ENCODE measurements at regions not wholly inside any gene's neighbourhood (a gene's known extent, or its start where the extent isn't known, plus 50 kb on each side); places are given as distances from the start of the nearest gene placed in this dataset.
"Not testable (repeated sequence)": the region's sequence is repeated elsewhere in the genome, so short reads cannot be mapped to it uniquely, and the experiment has no call there.

DNA sequence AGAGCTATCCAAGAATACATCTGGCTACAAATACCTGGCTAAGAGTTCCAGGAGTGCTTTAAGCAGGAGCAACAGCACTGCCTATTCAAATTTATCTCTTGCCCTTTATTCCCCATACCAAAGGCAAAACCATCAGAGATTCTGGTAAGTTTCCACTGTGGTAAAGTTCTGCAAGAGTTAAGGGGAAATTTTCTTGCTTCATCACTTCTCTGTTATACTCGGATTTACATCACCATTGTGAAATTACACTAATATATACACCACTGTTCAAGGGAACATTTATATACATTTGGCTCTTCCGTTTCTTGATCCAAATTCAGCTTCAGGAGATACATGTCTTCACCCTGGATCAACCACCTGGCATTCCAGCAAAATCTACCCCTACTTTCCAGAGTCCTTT lies 70.8 kb upstream of the PTPN13 start:
- in situ Hi-C loops (cut with MboI) (loop anchor here (25.0 kb wide), 1 partner anchor 589 kb away; no protein-coding TSS in a partner anchor), intact Hi-C loops (cut with micrococcal nuclease) (no loop called here)
- no peaks in the 10 kb centered on the region for H4K20me1 ChIP-seq (replicated peaks; ENCODE audit: control insufficient read depth, insufficient read depth, low read length)
- no peak overlapping the region for H3K4me3 ChIP-seq
- H3K4me2 ChIP-seq (ENCODE audit: insufficient read depth, low read length) = no peak overlapping the region
- ChIA-PET CTCF (ENCODE audit: low intra/inter-chr PET ratio) (interaction anchor here (0.6 kb wide), 1 partner anchor 373 kb away, joined by 3 read pairs; no protein-coding TSS in a partner anchor), POLR2A (interaction anchor here (1.0 kb wide), 1 partner anchor 13 kb away, joined by 3 read pairs; no protein-coding TSS in a partner anchor)
- no peaks in the 10 kb centered on the region for H3K27me3 ChIP-seq (ENCODE audit: control insufficient read depth in 2 of 2, insufficient read depth in 2 of 2, low read length in 2 of 2)
- BruUV-seq (replicated peaks) = no TSS peak
- no peak overlapping the region for H3K27ac ChIP-seq (ENCODE audit: extremely low read depth, low read depth, low read length)
- no peaks in the 10 kb centered on the region for H3K9me3 ChIP-seq (replicated peaks; ENCODE audit: control insufficient read depth, insufficient read depth, low read depth, low read length)
- TF ChIP-seq L3MBTL2 (IDR thresholded peaks at IDR 0.05) (no peak), ZBED1 (IDR thresholded peaks at IDR 0.05) (no peak), TGIF2 (CRISPR knock-in tag; IDR thresholded peaks at IDR 0.05) (no peak), MYBL2 (IDR thresholded peaks at IDR 0.05; ENCODE audit: low read depth) (no peak), MYBL2 (CRISPR knock-in tag; IDR thresholded peaks at IDR 0.05; ENCODE audit: borderline replicate concordance) (no peak), ZBTB5 (IDR thresholded peaks at IDR 0.05) (no peak), NFXL1 (CRISPR knock-in tag; IDR thresholded peaks at IDR 0.05) (no peak), FOXJ2 (tag; IDR thresholded peaks at IDR 0.05) (no peak)
- TF ChIP-seq, protein P1, sequence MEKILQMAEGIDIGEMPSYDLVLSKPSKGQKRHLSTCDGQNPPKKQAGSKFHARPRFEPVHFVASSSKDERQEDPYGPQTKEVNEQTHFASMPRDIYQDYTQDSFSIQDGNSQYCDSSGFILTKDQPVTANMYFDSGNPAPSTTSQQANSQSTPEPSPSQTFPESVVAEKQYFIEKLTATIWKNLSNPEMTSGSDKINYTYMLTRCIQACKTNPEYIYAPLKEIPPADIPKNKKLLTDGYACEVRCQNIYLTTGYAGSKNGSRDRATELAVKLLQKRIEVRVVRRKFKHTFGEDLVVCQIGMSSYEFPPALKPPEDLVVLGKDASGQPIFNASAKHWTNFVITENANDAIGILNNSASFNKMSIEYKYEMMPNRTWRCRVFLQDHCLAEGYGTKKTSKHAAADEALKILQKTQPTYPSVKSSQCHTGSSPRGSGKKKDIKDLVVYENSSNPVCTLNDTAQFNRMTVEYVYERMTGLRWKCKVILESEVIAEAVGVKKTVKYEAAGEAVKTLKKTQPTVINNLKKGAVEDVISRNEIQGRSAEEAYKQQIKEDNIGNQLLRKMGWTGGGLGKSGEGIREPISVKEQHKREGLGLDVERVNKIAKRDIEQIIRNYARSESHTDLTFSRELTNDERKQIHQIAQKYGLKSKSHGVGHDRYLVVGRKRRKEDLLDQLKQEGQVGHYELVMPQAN (IDR thresholded peaks at IDR 0.05; ENCODE audit: borderline replicate concordance) = no peak
- H3K36me3 ChIP-seq (ENCODE audit: control insufficient read depth, insufficient read depth, low read length) = no peaks in the 10 kb centered on the region
- 0% methylated on average over 2 of the region's 2 CpGs for WGBS (ENCODE audit: insufficient coverage, low coverage, missing lambda C conversion rate)
- no peak for ATAC-seq
- H3K4me1 ChIP-seq (replicated peaks in 1 of 2; ENCODE audit: control insufficient read depth in 2 of 2, insufficient read depth in 2 of 2, low read length in 2 of 2) = no peaks in the 10 kb centered on the region
- FAIRE-seq = no peak
- no peak for DNase-seq (ENCODE audit: extremely low read depth in 1 of 4, low spot score in 3 of 4)
- H3K9me1 ChIP-seq (ENCODE audit: control insufficient read depth, insufficient read depth, low read length) = no peaks in the 10 kb centered on the region
- H3K79me2 ChIP-seq (ENCODE audit: control insufficient read depth, insufficient read depth, low read length) = no peaks in the 10 kb centered on the region
- no peak overlapping the region for H2AFZ ChIP-seq (ENCODE audit: low read depth, low read length)
- no peak overlapping the region for H3K9ac ChIP-seq (ENCODE audit: insufficient read depth in 1 of 2, low read depth in 2 of 2, low read length in 2 of 2)

GRCh38 chr4:86527713-86528112 lies 66.4 kb upstream of the PTPN13 start:
- H2AFZ ChIP-seq (ENCODE audit: low read depth, low read length); H4K20me1 ChIP-seq (replicated peaks; ENCODE audit: control insufficient read depth, insufficient read depth, low read length); H3K4me2 ChIP-seq (ENCODE audit: insufficient read depth, low read length); BruUV-seq (replicated peaks); H3K9ac ChIP-seq (ENCODE audit: insufficient read depth in 1 of 2, low read depth in 2 of 2, low read length in 2 of 2); H3K79me2 ChIP-seq (ENCODE audit: control insufficient read depth, insufficient read depth, low read length); FAIRE-seq; H3K4me3 ChIP-seq; CTCF ChIA-PET (ENCODE audit: low intra/inter-chr PET ratio); H3K27ac ChIP-seq (ENCODE audit: extremely low read depth, low read depth, low read length); H3K9me3 ChIP-seq (replicated peaks; ENCODE audit: control insufficient read depth, insufficient read depth, low read depth, low read length); in situ Hi-C loops (cut with MboI); H3K27me3 ChIP-seq (ENCODE audit: control insufficient read depth in 2 of 2, insufficient read depth in 2 of 2, low read length in 2 of 2); POLR2A ChIA-PET; DNase-seq (ENCODE audit: extremely low read depth in 1 of 4, low spot score in 3 of 4); H3K9me1 ChIP-seq (ENCODE audit: control insufficient read depth, insufficient read depth, low read length); H3K4me1 ChIP-seq (replicated peaks in 1 of 2; ENCODE audit: control insufficient read depth in 2 of 2, insufficient read depth in 2 of 2, low read length in 2 of 2); intact Hi-C loops (cut with micrococcal nuclease); ATAC-seq; H3K36me3 ChIP-seq (ENCODE audit: control insufficient read depth, insufficient read depth, low read length): not testable (repeated sequence)
- 2% methylated on average over 4 of the region's 4 CpGs for WGBS (ENCODE audit: insufficient coverage, low coverage, missing lambda C conversion rate)

Measured in K562 (cell line).